OCI-LY3 (cell line): ENCODE measurements at regions not wholly inside any gene's neighbourhood (a gene's known extent, or its start where the extent isn't known, plus 50 kb on each side); places are given as distances from the start of the nearest gene placed in this dataset.

ENCODE experiments used
- H2AFZ ChIP-seq: fragments of 200-600, 300-600 bp; shearing (Covaris generic); 2 replicates; pipeline ENCODE4 v1.6.0; 2014; ENCODE audit warnings: antibody characterized with exemption, low read depth, low read length
- H3K27ac ChIP-seq: fragments of 200-600, 300-600 bp; sonication (generic); 2 replicates; pipeline ENCODE4 v1.5.1; 2014; ENCODE audit warnings: mild to moderate bottlenecking, low read length, moderate library complexity, mixed read lengths
- H3K27me3 ChIP-seq: fragments of 200-600, 300-600 bp; sonication (generic); 2 replicates; pipeline ENCODE4 v1.6.1; 2014; ENCODE audit warnings: low read depth, low read length, mixed read lengths
- H3K36me3 ChIP-seq: fragments of 200-600, 300-600 bp; sonication (generic); replicated peaks from 2 replicates; pipeline ENCODE3; 2014; ENCODE audit warnings: low read depth, low read length, mixed read lengths
- H3K4me1 ChIP-seq: fragments of 300-600, 200-600 bp; sonication (generic); 2 replicates; pipeline ENCODE4 v1.6.1; 2014; ENCODE audit warnings: low read length, mixed read lengths
- H3K4me2 ChIP-seq: fragments of 200-600, 300-600 bp; sonication (generic); 2 replicates; pipeline ENCODE4 v1.6.1; 2014; ENCODE audit warnings: low read length, mixed read lengths
- H3K4me3 ChIP-seq: fragments of 300-600, 200-600 bp; sonication (generic); 2 replicates; pipeline ENCODE4 v1.5.1; 2014; ENCODE audit warnings: antibody characterized with exemption, mild to moderate bottlenecking, low read length, moderate library complexity
- H3K79me2 ChIP-seq: fragments of 300-600, 200-600 bp; shearing (Covaris generic); 2 replicates; pipeline ENCODE4 v1.6.1; 2014; ENCODE audit warnings: mild to moderate bottlenecking, low read length, mixed read lengths
- H3K9ac ChIP-seq: fragments of 300-600, 200-600 bp; shearing (Covaris generic); 2 replicates; pipeline ENCODE4 v1.6.0; 2014; ENCODE audit warnings: mild to moderate bottlenecking, low read length, moderate library complexity
- H3K9me3 ChIP-seq: fragments of 200-600, 300-600 bp; shearing (Covaris generic); 2 replicates; pipeline ENCODE4 v1.6.1; 2014; ENCODE audit warnings: low read length, mixed read lengths; ENCODE audit not compliant: insufficient read depth
- H4K20me1 ChIP-seq: fragments of 200-600, 300-600 bp; sonication (generic); 2 replicates; pipeline ENCODE4 v1.6.1; 2016; ENCODE audit warnings: low read length, mixed read lengths; ENCODE audit not compliant: insufficient read depth
- EZH2phosphoT487 ChIP-seq: fragments of 200-600 bp; shearing (Covaris generic); IDR thresholded peaks from 2 replicates; pipeline ENCODE4 v1.6.1; 2018; ENCODE audit warnings: antibody characterized with exemption, mixed run types, low read depth
- TF ChIP-seq, protein P1 (sequence below): fragments of 200-600, 300-600 bp; sonication (generic); IDR thresholded peaks from 2 replicates; pipeline ENCODE4 v1.5.1; 2014; ENCODE audit warnings: antibody characterized with exemption, low read length, low read depth

DNA sequence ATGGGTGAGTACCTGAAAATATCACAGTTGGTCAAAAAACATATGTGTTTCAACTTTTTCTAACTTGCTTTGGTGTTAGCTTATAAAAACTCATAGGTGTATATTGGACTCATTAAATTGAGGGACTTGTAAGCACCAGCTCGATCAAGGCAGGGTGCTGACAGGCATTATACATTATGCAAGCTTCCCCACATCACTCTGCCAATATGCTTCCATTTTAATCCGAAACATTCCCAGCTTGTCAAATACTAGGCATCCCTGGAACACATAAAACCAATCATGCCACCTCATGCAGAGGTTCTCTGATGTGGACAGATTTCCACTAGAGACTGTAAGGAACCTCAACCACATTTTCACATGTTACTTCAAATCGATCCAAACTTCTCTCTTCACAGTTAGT is 187.3 kb upstream of the NT5E start:
- H4K20me1 ChIP-seq: no peaks in the 10 kb centered on the region
- H3K79me2 ChIP-seq: no peaks in the 10 kb centered on the region
- no peaks in the 10 kb centered on the region for H3K4me1 ChIP-seq
- no peak overlapping the region for H3K9ac ChIP-seq
- H3K27ac ChIP-seq: no peak overlapping the region
- no peak for TF ChIP-seq EZH2phosphoT487
- TF ChIP-seq, protein P1, sequence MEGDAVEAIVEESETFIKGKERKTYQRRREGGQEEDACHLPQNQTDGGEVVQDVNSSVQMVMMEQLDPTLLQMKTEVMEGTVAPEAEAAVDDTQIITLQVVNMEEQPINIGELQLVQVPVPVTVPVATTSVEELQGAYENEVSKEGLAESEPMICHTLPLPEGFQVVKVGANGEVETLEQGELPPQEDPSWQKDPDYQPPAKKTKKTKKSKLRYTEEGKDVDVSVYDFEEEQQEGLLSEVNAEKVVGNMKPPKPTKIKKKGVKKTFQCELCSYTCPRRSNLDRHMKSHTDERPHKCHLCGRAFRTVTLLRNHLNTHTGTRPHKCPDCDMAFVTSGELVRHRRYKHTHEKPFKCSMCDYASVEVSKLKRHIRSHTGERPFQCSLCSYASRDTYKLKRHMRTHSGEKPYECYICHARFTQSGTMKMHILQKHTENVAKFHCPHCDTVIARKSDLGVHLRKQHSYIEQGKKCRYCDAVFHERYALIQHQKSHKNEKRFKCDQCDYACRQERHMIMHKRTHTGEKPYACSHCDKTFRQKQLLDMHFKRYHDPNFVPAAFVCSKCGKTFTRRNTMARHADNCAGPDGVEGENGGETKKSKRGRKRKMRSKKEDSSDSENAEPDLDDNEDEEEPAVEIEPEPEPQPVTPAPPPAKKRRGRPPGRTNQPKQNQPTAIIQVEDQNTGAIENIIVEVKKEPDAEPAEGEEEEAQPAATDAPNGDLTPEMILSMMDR: no peak
- no peak overlapping the region for H3K4me3 ChIP-seq
- H3K27me3 ChIP-seq: no peaks in the 10 kb centered on the region
- no peak overlapping the region for H2AFZ ChIP-seq
- no peaks in the 10 kb centered on the region for H3K9me3 ChIP-seq
- no peak overlapping the region for H3K4me2 ChIP-seq
- no peaks in the 10 kb centered on the region for H3K36me3 ChIP-seq

DNA sequence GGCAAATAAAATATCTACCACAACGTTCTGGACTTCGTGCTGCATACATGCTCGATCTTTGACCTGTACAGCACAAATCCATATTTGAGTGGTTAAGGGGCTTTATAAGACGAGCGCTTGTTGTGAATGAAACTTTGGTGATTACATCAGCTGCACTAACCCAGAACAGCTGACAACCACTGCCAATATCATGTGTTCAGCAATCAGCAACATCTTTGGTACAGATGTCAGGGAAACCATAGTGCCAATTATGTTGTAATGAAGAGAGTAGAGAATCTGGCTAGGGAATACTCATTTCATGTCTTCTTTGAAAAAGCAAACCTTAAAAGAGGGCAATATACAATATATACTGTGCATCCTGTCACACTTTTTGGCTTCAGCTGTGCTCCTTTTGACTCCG is 188.6 kb upstream of the NT5E start:
- no peaks in the 10 kb centered on the region for H3K36me3 ChIP-seq
- H3K9me3 ChIP-seq: no peaks in the 10 kb centered on the region
- H3K79me2 ChIP-seq: no peaks in the 10 kb centered on the region
- no peak overlapping the region for H2AFZ ChIP-seq
- no peak overlapping the region for H3K27ac ChIP-seq
- H4K20me1 ChIP-seq: no peaks in the 10 kb centered on the region
- TF ChIP-seq, protein P1: no peak
- no peak for TF ChIP-seq EZH2phosphoT487
- H3K4me2 ChIP-seq: no peak overlapping the region
- H3K27me3 ChIP-seq: no peaks in the 10 kb centered on the region
- H3K9ac ChIP-seq: no peak overlapping the region
- no peaks in the 10 kb centered on the region for H3K4me1 ChIP-seq
- no peak overlapping the region for H3K4me3 ChIP-seq

DNA sequence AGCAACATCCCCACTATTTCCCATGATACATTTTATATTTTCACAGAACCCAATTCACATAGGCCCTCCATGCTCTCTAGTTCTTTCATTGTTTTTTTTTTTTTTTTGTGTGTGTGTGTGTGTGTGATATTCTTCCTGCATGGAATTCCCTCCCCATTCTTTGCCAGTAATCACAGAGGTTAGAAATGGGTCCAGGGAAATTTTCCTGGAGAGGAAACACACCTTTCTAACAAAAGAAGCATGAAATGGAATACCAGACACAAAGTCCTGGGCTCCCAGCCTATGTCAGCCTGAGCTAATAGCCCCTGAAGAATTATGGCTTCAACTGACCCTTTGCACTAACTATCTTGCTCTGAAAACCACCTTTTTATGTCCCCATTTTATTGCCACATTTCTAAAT is 194.2 kb upstream of the NT5E start:
- no peaks in the 10 kb centered on the region for H3K27me3 ChIP-seq
- no peaks in the 10 kb centered on the region for H3K79me2 ChIP-seq
- H4K20me1 ChIP-seq: no peaks in the 10 kb centered on the region
- H3K36me3 ChIP-seq: no peaks in the 10 kb centered on the region
- H3K27ac ChIP-seq: no peak overlapping the region
- no peaks in the 10 kb centered on the region for H3K9me3 ChIP-seq
- no peak for TF ChIP-seq EZH2phosphoT487
- TF ChIP-seq, protein P1: no peak
- H3K4me2 ChIP-seq: no peak overlapping the region
- no peak overlapping the region for H3K4me3 ChIP-seq
- H2AFZ ChIP-seq: no peak overlapping the region
- no peaks in the 10 kb centered on the region for H3K4me1 ChIP-seq
- no peak overlapping the region for H3K9ac ChIP-seq

DNA sequence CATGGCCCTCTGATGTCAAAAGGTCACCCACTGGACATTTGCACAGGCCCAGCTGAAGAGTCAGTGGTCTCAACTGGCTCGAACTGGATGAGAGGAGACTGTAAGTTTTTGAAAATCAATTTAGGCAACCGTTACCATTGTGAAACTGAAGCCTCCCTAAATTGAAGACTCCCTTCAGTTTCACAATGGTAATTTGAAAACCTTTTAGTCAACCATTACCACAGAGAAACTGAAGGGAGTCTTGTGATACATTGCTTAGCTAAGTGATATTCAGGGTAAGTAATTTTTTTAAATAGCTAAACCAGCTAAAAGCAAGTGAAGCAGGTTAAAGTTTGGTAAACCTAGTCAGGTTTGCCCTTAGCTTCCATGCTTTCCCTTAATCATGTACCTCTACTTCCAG is 197.3 kb upstream of the NT5E start:
- Histone ChIP-seq H3K79me2 (no peaks in the 10 kb centered on the region), H2AFZ (no peak overlapping the region), H3K4me3 (no peak overlapping the region), H4K20me1 (no peaks in the 10 kb centered on the region), H3K36me3 (no peaks in the 10 kb centered on the region), H3K27ac (no peak overlapping the region), H3K4me2 (no peak overlapping the region), H3K4me1 (no peaks in the 10 kb centered on the region), H3K9me3 (no peaks in the 10 kb centered on the region), H3K9ac (no peak overlapping the region), H3K27me3 (no peaks in the 10 kb centered on the region)
- TF ChIP-seq, protein P1: no peak
- no peak for TF ChIP-seq EZH2phosphoT487
